ENCODE measurements at regions not wholly inside any gene's neighbourhood (a gene's known extent, or its start where the extent isn't known, plus 50 kb on each side); places are given as distances from the start of the nearest gene placed in this dataset.

DNA sequence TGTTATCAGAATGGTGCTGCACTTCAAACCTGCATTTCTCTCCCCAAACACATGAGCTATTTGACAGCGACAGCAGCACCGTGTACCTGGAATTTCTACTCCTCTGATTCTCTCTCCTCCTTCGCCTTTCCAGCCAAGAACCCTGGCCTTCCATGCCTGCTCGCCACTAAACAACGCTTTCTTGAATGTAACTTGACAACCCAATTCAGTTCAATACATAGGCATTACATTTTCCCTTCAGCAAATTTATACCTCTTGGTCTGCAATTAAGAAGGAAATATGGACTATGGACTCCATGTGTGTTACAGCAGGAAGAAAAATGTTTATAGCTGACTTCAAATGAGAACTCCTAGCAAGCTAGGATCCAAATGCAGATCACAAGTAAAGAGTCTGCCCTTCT lies 162.6 kb upstream of the AUTS2 start:
- Mint-ChIP-seq H3K9me3 (peaks cover 0 to 5% of the 10 kb centered on the region in 2 donors), H3K4me3 (no peak overlapping the region), H3K27me3 (ENCODE audit: low read depth in 2 of 2) (peaks cover 3 to 12% of the 10 kb centered on the region in 2 donors), H3K27ac (no peak overlapping the region), H3K36me3 (no peaks in the 10 kb centered on the region), H3K4me1 (peaks cover 11 to 12% of the 10 kb centered on the region in 2 donors)
- Histone ChIP-seq H3K4me1 (ENCODE audit: control insufficient read depth, insufficient read depth, low read length) (no peaks in the 10 kb centered on the region), H3K36me3 (ENCODE audit: control insufficient read depth, insufficient read depth, low read length) (no peaks in the 10 kb centered on the region), H3K4me3 (ENCODE audit: low read length) (no peak overlapping the region), H3K9me3 (ENCODE audit: control insufficient read depth, insufficient read depth, low read length) (no peaks in the 10 kb centered on the region), H3K27ac (ENCODE audit: low read length) (no peak overlapping the region), H3K27me3 (ENCODE audit: control insufficient read depth, insufficient read depth, low read length) (no peaks in the 10 kb centered on the region)
- ATAC-seq = no peak
- intact Hi-C loops (cut with micrococcal nuclease) = no loop called here
- WGBS (ENCODE audit: insufficient coverage) = 94% methylated on average over 5 of the region's 5 CpGs
- DNase-seq = no peak
- TF ChIP-seq, protein P1, sequence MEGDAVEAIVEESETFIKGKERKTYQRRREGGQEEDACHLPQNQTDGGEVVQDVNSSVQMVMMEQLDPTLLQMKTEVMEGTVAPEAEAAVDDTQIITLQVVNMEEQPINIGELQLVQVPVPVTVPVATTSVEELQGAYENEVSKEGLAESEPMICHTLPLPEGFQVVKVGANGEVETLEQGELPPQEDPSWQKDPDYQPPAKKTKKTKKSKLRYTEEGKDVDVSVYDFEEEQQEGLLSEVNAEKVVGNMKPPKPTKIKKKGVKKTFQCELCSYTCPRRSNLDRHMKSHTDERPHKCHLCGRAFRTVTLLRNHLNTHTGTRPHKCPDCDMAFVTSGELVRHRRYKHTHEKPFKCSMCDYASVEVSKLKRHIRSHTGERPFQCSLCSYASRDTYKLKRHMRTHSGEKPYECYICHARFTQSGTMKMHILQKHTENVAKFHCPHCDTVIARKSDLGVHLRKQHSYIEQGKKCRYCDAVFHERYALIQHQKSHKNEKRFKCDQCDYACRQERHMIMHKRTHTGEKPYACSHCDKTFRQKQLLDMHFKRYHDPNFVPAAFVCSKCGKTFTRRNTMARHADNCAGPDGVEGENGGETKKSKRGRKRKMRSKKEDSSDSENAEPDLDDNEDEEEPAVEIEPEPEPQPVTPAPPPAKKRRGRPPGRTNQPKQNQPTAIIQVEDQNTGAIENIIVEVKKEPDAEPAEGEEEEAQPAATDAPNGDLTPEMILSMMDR (IDR thresholded peaks at IDR 0.05) = no peak

DNA sequence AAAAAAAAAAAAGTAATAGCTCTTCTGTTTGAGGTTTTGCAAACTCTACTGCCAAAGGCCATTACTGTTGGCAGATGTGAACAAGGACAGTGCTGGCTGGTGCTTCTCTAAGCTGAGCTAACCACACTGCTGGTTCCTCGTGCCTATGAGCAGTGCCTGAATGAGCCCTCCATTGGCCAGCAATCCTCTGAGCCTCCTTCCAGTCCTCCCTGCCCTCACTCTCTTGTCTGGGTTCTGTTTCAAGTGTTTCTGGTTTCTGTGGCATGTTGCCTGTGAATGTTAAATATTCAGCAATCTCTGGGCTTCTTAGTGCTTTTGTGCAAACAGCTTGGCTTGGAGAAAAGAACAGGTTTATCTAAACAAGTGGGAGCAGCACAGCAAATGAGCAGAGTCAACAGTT lies 161.3 kb upstream of the AUTS2 start:
- no peak overlapping the region for H3K27ac ChIP-seq (ENCODE audit: low read length)
- no peak overlapping the region for H3K4me3 Mint-ChIP-seq
- DNase-seq = no peak
- no peak overlapping the region for H3K4me3 ChIP-seq (ENCODE audit: low read length)
- no peak overlapping the region for H3K27ac Mint-ChIP-seq
- peaks cover 0 to 12% of the 10 kb centered on the region in 2 donors for H3K27me3 Mint-ChIP-seq (ENCODE audit: low read depth in 2 of 2)
- WGBS (ENCODE audit: insufficient coverage) = 23% methylated on average over 1 of the region's 1 CpG
- no peaks in the 10 kb centered on the region for H3K9me3 ChIP-seq (ENCODE audit: control insufficient read depth, insufficient read depth, low read length)
- no peak for ATAC-seq
- H3K4me1 Mint-ChIP-seq = peaks cover 11 to 12% of the 10 kb centered on the region in 2 donors
- no peaks in the 10 kb centered on the region for H3K27me3 ChIP-seq (ENCODE audit: control insufficient read depth, insufficient read depth, low read length)
- intact Hi-C loops (cut with micrococcal nuclease) = no loop called here
- H3K9me3 Mint-ChIP-seq = peaks cover 0 to 5% of the 10 kb centered on the region in 2 donors
- no peaks in the 10 kb centered on the region for H3K36me3 ChIP-seq (ENCODE audit: control insufficient read depth, insufficient read depth, low read length)
- H3K36me3 Mint-ChIP-seq = no peaks in the 10 kb centered on the region
- TF ChIP-seq, protein P1 (IDR thresholded peaks at IDR 0.05) = no peak
- no peaks in the 10 kb centered on the region for H3K4me1 ChIP-seq (ENCODE audit: control insufficient read depth, insufficient read depth, low read length)

DNA sequence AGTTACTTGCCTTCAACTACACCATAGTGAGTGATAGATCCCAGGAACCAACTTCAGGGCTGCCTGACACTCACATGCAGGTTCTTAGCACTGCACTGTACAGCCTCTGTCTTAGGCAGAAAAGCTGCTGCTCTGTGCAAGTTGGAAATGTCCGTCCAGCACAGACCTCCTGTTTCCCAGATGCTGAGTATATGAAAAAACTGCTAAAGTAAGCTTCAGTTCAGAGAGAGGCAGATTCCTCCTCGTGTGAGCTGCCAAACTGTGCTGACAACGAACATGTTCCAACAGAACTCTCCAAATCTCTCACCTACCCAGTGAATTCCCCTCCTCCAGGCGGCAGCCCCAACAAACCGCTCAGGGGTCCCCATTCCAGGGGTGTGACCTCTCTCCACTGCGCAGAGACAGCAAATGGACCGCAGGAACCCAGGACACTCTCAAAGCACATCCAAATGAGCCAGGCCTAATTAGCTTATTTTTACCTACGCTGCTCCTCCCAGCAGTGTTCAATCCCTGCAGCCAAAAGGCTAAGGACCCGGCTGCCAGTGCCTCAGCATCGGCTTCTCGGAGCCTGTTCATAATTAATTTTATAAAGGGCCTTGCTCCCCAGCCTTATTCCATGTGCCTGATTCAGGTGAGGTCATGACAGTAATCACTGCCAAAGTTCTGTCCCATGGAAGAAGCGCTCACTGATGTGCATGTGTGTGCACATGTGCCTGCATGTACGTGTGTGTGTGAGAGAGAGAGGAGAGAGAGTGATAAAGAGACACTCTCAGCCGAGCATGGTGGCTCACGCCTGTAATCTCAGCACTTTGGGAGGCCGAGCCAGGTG lies 159.5 kb upstream of the AUTS2 start:
- 93% methylated on average over 16 of the region's 16 CpGs for WGBS (ENCODE audit: insufficient coverage)
- no peak for ATAC-seq

More for the DNA sequence above, 159.5 kb upstream of the AUTS2 start:
- Histone ChIP-seq H3K27me3 (ENCODE audit: control insufficient read depth, insufficient read depth, low read length) (no peaks in the 10 kb centered on the region), H3K9me3 (ENCODE audit: control insufficient read depth, insufficient read depth, low read length) (no peaks in the 10 kb centered on the region), H3K4me3 (ENCODE audit: low read length) (no peak overlapping the region), H3K27ac (ENCODE audit: low read length) (no peak overlapping the region), H3K36me3 (ENCODE audit: control insufficient read depth, insufficient read depth, low read length) (no peaks in the 10 kb centered on the region), H3K4me1 (ENCODE audit: control insufficient read depth, insufficient read depth, low read length) (no peaks in the 10 kb centered on the region)
- intact Hi-C loops (cut with micrococcal nuclease) = no loop called here
- TF ChIP-seq, protein P1 (IDR thresholded peaks at IDR 0.05) = no peak
- no peaks in the 10 kb centered on the region for H3K36me3 Mint-ChIP-seq
- no peak overlapping the region for H3K27ac Mint-ChIP-seq
- peaks cover 11% of the 10 kb centered on the region in 2 donors for H3K4me1 Mint-ChIP-seq
- H3K4me3 Mint-ChIP-seq = no peak overlapping the region
- peaks cover 0 to 5% of the 10 kb centered on the region in 2 donors for H3K9me3 Mint-ChIP-seq
- peaks cover 0 to 12% of the 10 kb centered on the region in 2 donors for H3K27me3 Mint-ChIP-seq (ENCODE audit: low read depth in 2 of 2)
- no peak for DNase-seq

All from natural killer cell (primary cell).